ENCODE measurements at regions not wholly inside any gene's neighbourhood (a gene's known extent, or its start where the extent isn't known, plus 50 kb on each side); places are given as distances from the start of the nearest gene placed in this dataset.

DNA sequence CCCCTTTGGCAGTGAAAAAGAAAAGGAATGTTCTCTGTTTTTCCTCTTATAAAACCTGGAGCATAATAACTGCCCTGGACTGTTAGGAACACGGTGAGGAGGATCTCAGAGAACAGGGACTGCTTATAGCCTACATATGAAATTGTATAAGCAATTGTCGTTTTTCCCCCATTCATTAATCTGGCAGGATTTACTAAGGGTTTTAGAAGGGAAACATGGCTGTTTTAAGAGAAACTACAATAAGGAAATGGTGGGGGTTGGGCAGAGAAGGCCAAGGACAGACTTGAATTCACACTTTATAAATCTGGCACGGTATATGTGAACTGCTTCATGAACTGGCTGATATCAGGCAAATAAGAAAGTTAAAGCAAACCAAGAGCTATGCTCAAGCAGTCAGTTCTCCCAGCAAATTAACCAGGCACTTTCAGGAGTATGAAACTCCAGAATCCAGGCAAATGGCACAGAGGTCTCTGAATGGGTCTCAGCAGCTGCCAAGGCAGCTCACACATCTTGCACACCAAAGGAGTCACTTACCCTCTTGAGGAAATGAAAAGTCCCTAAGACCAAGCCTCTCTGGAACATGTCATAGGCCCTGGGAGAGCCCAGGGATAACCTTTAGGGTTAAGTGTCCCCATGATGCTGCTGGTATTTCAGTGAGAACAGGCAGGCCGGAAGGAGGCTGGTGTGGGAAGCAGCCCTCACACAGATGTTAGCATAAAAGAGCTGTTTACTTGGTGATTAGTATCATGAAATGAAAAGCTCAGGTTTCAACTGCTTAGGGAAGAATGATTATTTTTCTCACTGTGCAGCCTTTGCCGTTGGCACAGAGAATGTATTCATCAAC is 260.5 kb upstream of the MARCKS start:
- Mint-ChIP-seq H3K9me3 (no peaks in the 10 kb centered on the region), H3K4me3 (no peak overlapping the region), H3K4me1 (no peaks in the 10 kb centered on the region), H3K36me3 (ENCODE audit: low read depth) (no peaks in the 10 kb centered on the region), H3K27ac (no peak overlapping the region), H3K27me3 (peaks cover 2% of the 10 kb centered on the region)
- ChIA-PET CTCF (no interaction called here), POLR2A (no interaction called here)
- no peak for DNase-seq

GRCh38 chr6:113597231-113597583 is 259.9 kb upstream of the MARCKS start:
- Mint-ChIP-seq H3K4me3 (no peak overlapping the region), H3K36me3 (ENCODE audit: low read depth) (no peaks in the 10 kb centered on the region), H3K27ac (no peak overlapping the region), H3K4me1 (no peaks in the 10 kb centered on the region), H3K9me3 (no peaks in the 10 kb centered on the region), H3K27me3 (peaks cover 2% of the 10 kb centered on the region)
- ChIA-PET POLR2A (no interaction called here), CTCF (no interaction called here)
- DNase-seq, result no peak

DNA sequence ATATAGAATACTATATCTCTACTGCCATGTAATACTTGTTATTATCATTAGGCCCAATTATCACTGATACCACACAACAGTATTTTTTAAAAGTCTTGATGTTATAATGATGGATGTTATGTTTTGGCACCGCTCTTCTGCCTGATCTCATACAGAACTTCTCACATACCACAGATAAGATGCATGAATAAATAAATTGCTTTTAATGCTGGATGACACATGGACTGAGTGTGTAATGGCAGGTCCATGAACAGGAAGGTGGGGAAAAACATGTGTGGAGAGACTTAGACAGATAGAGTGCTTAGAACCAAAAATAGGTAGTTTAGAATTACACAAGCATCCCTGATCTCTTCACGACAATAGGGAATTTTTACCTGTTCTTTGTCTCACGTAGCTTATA is 258.4 kb upstream of the MARCKS start:
- Mint-ChIP-seq H3K36me3 (ENCODE audit: low read depth) (no peaks in the 10 kb centered on the region), H3K27ac (no peak overlapping the region), H3K4me3 (no peak overlapping the region), H3K4me1 (no peaks in the 10 kb centered on the region), H3K27me3 (peaks cover 2% of the 10 kb centered on the region), H3K9me3 (no peaks in the 10 kb centered on the region)
- no peak for DNase-seq
- CTCF ChIA-PET, result no interaction called here
- POLR2A ChIA-PET, result no interaction called here

GRCh38 chr6:113599444-113599843 is 257.7 kb upstream of the MARCKS start:
- no peaks in the 10 kb centered on the region for H3K9me3 Mint-ChIP-seq
- H3K4me3 Mint-ChIP-seq, result no peak overlapping the region
- ChIA-PET CTCF (no interaction called here), POLR2A (no interaction called here)
- H3K27ac Mint-ChIP-seq, result no peak overlapping the region
- DNase-seq, result no peak
- no peaks in the 10 kb centered on the region for H3K4me1 Mint-ChIP-seq
- no peaks in the 10 kb centered on the region for H3K36me3 Mint-ChIP-seq (ENCODE audit: low read depth)
- H3K27me3 Mint-ChIP-seq, result peaks cover 2% of the 10 kb centered on the region

- ChIA-PET CTCF (no interaction called here), POLR2A (no interaction called here)
- Mint-ChIP-seq H3K27me3 (peaks cover 2% of the 10 kb centered on the region), H3K4me1 (no peaks in the 10 kb centered on the region), H3K9me3 (no peaks in the 10 kb centered on the region), H3K27ac (no peak overlapping the region), H3K36me3 (ENCODE audit: low read depth) (no peaks in the 10 kb centered on the region), H3K4me3 (no peak overlapping the region)
- DNase-seq, result no peak
Observed at GRCh38 chr6:113600551-113601339, 256.4 kb upstream of the MARCKS start.

DNA sequence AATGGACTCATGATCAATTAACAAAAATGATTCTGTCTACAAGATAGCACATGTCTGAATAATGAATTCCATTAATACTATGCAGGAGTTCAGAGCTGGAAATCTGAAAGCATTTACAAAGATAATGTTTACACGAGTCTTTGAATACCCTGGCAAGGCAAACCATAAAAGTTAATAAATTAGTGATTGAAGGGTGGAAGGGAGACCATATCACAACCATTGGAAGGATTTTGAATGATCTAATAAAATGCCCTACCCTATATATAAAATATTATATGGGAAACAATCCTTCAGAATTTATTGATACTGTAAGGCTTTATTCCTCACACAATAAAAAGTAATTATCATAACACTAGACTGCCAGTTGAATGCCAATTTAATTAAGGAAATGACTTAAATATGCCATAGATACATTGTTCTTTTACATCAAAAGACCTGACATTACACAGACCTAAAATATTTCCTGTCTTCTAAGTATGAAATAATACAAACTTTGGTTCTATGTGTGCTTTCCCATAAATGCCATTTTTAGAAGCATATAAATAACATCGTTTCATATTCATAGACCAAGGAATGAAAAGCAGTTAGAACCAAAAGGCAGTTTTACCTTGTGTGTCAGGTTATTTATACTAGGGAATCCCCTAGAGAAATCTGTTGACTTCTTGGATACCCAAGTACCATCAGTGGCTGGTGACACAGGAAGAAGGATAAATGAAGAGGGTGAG is 249.2 kb upstream of the MARCKS start:
- no peaks in the 10 kb centered on the region for H3K27me3 Mint-ChIP-seq
- ChIA-PET CTCF (no interaction called here), POLR2A (no interaction called here)
- H3K27ac Mint-ChIP-seq, result no peak overlapping the region
- no peak overlapping the region for H3K4me3 Mint-ChIP-seq
- no peak for DNase-seq
- H3K4me1 Mint-ChIP-seq, result no peaks in the 10 kb centered on the region
- no peaks in the 10 kb centered on the region for H3K36me3 Mint-ChIP-seq (ENCODE audit: low read depth)
- H3K9me3 Mint-ChIP-seq, result no peaks in the 10 kb centered on the region

GRCh38 chr6:113610377-113610988 is 246.7 kb upstream of the MARCKS start:
- no peaks in the 10 kb centered on the region for H3K9me3 Mint-ChIP-seq
- no peaks in the 10 kb centered on the region for H3K36me3 Mint-ChIP-seq (ENCODE audit: low read depth)
- no peaks in the 10 kb centered on the region for H3K27me3 Mint-ChIP-seq
- DNase-seq, result no peak
- CTCF ChIA-PET, result no interaction called here
- POLR2A ChIA-PET, result no interaction called here
- H3K4me3 Mint-ChIP-seq, result no peak overlapping the region
- no peak overlapping the region for H3K27ac Mint-ChIP-seq
- no peaks in the 10 kb centered on the region for H3K4me1 Mint-ChIP-seq

- ChIA-PET POLR2A (no interaction called here), CTCF (no interaction called here)
- Mint-ChIP-seq H3K4me1 (no peaks in the 10 kb centered on the region), H3K36me3 (ENCODE audit: low read depth) (no peaks in the 10 kb centered on the region), H3K9me3 (no peaks in the 10 kb centered on the region), H3K27me3 (peaks cover 2% of the 10 kb centered on the region), H3K4me3 (no peak overlapping the region), H3K27ac (no peak overlapping the region)
- DNase-seq, result no peak
Observed at GRCh38 chr6:113616701-113617274, 240.4 kb upstream of the MARCKS start.

GRCh38 chr6:113619077-113619476 is 238.1 kb upstream of the MARCKS start:
- Mint-ChIP-seq H3K9me3 (no peaks in the 10 kb centered on the region), H3K27me3 (peaks cover 2% of the 10 kb centered on the region), H3K4me1 (no peaks in the 10 kb centered on the region), H3K27ac (no peak overlapping the region), H3K4me3 (no peak overlapping the region), H3K36me3 (ENCODE audit: low read depth) (no peaks in the 10 kb centered on the region)
- CTCF ChIA-PET, result no interaction called here
- POLR2A ChIA-PET, result no interaction called here
- no peak for DNase-seq

DNA sequence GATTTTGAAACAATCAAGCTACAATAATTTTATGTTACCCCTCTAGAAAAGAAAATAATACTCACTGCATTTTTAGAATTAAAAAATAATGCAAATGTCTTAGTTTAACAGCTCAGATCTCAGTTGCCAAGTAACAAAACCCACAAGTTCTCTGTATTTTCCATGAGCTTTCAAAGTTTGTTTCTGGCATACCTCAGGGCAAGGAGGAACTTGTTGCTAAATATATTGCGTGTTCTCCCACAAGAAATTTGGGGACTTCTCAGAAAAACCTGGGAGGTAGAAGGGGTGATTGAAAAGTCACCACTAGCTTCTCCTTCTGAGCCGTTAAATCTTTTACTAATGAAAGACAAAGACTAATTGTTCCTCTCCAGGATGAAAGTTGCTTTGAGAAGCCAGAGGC is 236.8 kb upstream of the MARCKS start:
- ChIA-PET POLR2A (no interaction called here), CTCF (interaction anchor here (1.0 kb wide), 1 partner anchor 26 kb away, joined by 3 read pairs; no protein-coding TSS in a partner anchor)
- no peak for DNase-seq
- Mint-ChIP-seq H3K9me3 (no peaks in the 10 kb centered on the region), H3K4me3 (no peak overlapping the region), H3K36me3 (ENCODE audit: low read depth) (no peaks in the 10 kb centered on the region), H3K27me3 (peaks cover 2% of the 10 kb centered on the region), H3K27ac (no peak overlapping the region), H3K4me1 (no peaks in the 10 kb centered on the region)

DNA sequence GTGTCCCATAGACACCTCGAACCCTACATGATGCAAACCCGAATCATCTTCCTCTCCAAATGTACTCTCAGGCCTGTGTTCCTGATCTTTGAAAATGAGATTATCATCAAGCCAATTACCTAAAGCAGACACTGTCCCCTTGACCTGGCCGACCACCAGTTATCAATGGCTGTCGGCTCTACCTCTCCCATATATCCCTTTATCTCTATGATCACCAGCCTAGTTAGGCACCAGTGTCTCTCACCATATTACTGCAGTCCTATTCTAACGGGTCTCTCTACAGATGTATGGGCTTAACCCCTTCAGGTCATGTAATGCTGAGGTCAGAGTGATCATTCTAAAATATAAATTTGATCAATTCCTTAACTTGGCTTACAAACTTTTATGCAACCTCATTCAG is 234.9 kb upstream of the MARCKS start:
- Mint-ChIP-seq H3K27ac (no peak overlapping the region), H3K4me3 (no peak overlapping the region), H3K36me3 (ENCODE audit: low read depth) (no peaks in the 10 kb centered on the region), H3K9me3 (no peaks in the 10 kb centered on the region), H3K27me3 (peaks cover 2% of the 10 kb centered on the region), H3K4me1 (no peaks in the 10 kb centered on the region)
- DNase-seq, result no peak
- ChIA-PET CTCF (no interaction called here), POLR2A (no interaction called here)

- Mint-ChIP-seq H3K4me1 (no peaks in the 10 kb centered on the region), H3K9me3 (no peaks in the 10 kb centered on the region), H3K36me3 (ENCODE audit: low read depth) (no peaks in the 10 kb centered on the region), H3K27ac (no peak overlapping the region), H3K4me3 (no peak overlapping the region), H3K27me3 (peaks cover 2% of the 10 kb centered on the region)
- DNase-seq, result no peak
- CTCF ChIA-PET, result no interaction called here
- POLR2A ChIA-PET, result no interaction called here
Observed at GRCh38 chr6:113623129-113623528, 234.0 kb upstream of the MARCKS start.

DNA sequence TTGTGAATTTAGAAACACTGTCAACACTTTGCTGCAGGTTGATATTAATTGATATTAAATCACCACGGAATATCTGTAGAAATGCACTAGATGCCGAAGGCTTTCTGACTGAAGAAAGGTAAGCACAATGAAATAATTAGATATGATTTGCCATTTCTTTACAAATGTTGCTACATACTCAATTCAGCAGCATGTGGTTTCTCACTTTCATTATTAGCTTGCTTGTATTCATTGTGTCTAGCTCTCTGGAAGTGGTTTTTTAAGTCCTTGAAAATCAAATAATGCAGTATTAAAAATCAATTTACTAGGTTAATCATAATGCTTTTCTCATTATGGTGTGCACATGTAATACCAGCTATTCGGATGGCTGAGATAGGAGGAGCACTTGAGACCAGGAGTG is 231.3 kb upstream of the MARCKS start:
- ChIA-PET CTCF (interaction anchor here (1.1 kb wide), 1 partner anchor 17 kb away, joined by 3 read pairs; no protein-coding TSS in a partner anchor), POLR2A (no interaction called here)
- Mint-ChIP-seq H3K9me3 (no peaks in the 10 kb centered on the region), H3K27me3 (peaks cover under 1% of the 10 kb centered on the region), H3K4me1 (peaks cover 1% of the 10 kb centered on the region), H3K36me3 (ENCODE audit: low read depth) (no peaks in the 10 kb centered on the region), H3K27ac (no peak overlapping the region), H3K4me3 (no peak overlapping the region)
- DNase-seq, result no peak
